Endodermal cell (in vitro differentiated cells): ENCODE measurements at regions not wholly inside any gene's neighbourhood (a gene's known extent, or its start where the extent isn't known, plus 50 kb on each side); places are given as distances from the start of the nearest gene placed in this dataset.

Source experiments
- DNase-seq: peaks from one replicate; pipeline ENCODE4 v3.0.0-alpha.2; 2017
- H3K27ac ChIP-seq: 2 replicates; pipeline ENCODE4 v1.5.1; 2013; ENCODE audit warnings: mild to moderate bottlenecking, low read depth, low read length, moderate library complexity
- H3K27me3 ChIP-seq: 2 replicates; pipeline ENCODE4 v1.6.1; 2013; ENCODE audit warnings: mild to moderate bottlenecking, low read length, moderate library complexity; ENCODE audit not compliant: insufficient read depth, control insufficient read depth, poor library complexity, severe bottlenecking
- H3K36me3 ChIP-seq: 2 replicates; pipeline ENCODE4 v1.7.0; 2013; ENCODE audit warnings: mild to moderate bottlenecking, low read length, moderate library complexity; ENCODE audit not compliant: control insufficient read depth, insufficient read depth
- H3K4me1 ChIP-seq: one replicate; pipeline ENCODE4 v1.7.0; 2013; ENCODE audit warnings: low read length; ENCODE audit not compliant: control insufficient read depth, insufficient read depth
- H3K4me3 ChIP-seq: 2 replicates; pipeline ENCODE4 v1.5.1; 2013; ENCODE audit warnings: mild to moderate bottlenecking, low read length, moderate library complexity
- H3K9ac ChIP-seq: 2 replicates; pipeline ENCODE4 v1.6.1; 2013; ENCODE audit warnings: mild to moderate bottlenecking, low read length, moderate library complexity; ENCODE audit not compliant: poor library complexity, severe bottlenecking; ENCODE audit errors: extremely low read depth
- H3K9me3 ChIP-seq: 2 replicates; pipeline ENCODE4 v1.6.1; 2013; ENCODE audit warnings: mild to moderate bottlenecking, low read length, moderate library complexity; ENCODE audit not compliant: control insufficient read depth
- H3K27ac Mint-ChIP-seq: 2 replicates; pipeline ENCODE4 v1.8.0; 2020; ENCODE audit warnings: mixed read lengths
- H3K27me3 Mint-ChIP-seq: 2 replicates; pipeline ENCODE4 v1.8.0; 2021; ENCODE audit warnings: mild to moderate bottlenecking, mixed read lengths; ENCODE audit not compliant: insufficient read depth
- H3K36me3 Mint-ChIP-seq: 2 replicates; pipeline ENCODE4 v1.8.0; 2020; ENCODE audit warnings: low read depth, mixed read lengths
- H3K4me1 Mint-ChIP-seq: 2 replicates; pipeline ENCODE4 v1.8.0; 2020; ENCODE audit warnings: mixed read lengths
- H3K4me3 Mint-ChIP-seq: 2 replicates; pipeline ENCODE4 v1.8.0; 2020; ENCODE audit warnings: mild to moderate bottlenecking, moderate library complexity, mixed read lengths
- H3K9me3 Mint-ChIP-seq: 2 replicates; pipeline ENCODE4 v1.8.0; 2020; ENCODE audit warnings: mild to moderate bottlenecking, mixed read lengths
- CTCF ChIP-seq: fragments of 200-600 bp; sonication (generic); conservative IDR thresholded peaks from 2 replicates; pipeline ENCODE4 v1.5.0; 2021; ENCODE audit warnings: antibody characterized with exemption, mild to moderate bottlenecking
- WGBS, 2 experiments: methylation state at CpG; one replicate each; pipeline versions ENCODE4 v1.1.5 to v1.1.7; 2013; ENCODE audit warnings: missing lambda C conversion rate in 2 of 2, mixed read lengths in 1 of 2; ENCODE audit not compliant: insufficient coverage in 1 of 2, insufficient read length in 1 of 2; 5-methylcytosine and 5-hydroxymethylcytosine counted together

- no peaks in the 10 kb centered on the region for H3K36me3 Mint-ChIP-seq
- H3K4me1 ChIP-seq = no peaks in the 10 kb centered on the region
- 91 to 93% methylated on average over 3 to 10 of the region's 10 CpGs for WGBS, 2 experiments
Observed at GRCh38 chr10:125547010-125547650, 135.8 kb downstream of the TEX36 start.

GRCh38 chr10:125543796-125544195, 139.2 kb downstream of the TEX36 start:
- H3K9me3 Mint-ChIP-seq = no peaks in the 10 kb centered on the region
- H3K27ac Mint-ChIP-seq = no peak overlapping the region
- no peaks in the 10 kb centered on the region for H3K9me3 ChIP-seq
- H3K4me1 ChIP-seq = no peaks in the 10 kb centered on the region
- no peaks in the 10 kb centered on the region for H3K36me3 Mint-ChIP-seq
- H3K36me3 ChIP-seq = no peaks in the 10 kb centered on the region
- H3K27ac ChIP-seq = no peak overlapping the region
- no peak for DNase-seq
- no peak for TF ChIP-seq CTCF
- peaks cover 5% of the 10 kb centered on the region for H3K4me1 Mint-ChIP-seq
- peaks cover 3% of the 10 kb centered on the region for H3K27me3 Mint-ChIP-seq
- H3K27me3 ChIP-seq = no peaks in the 10 kb centered on the region
- no peak overlapping the region for H3K9ac ChIP-seq
- H3K4me3 ChIP-seq = no peak overlapping the region
- H3K4me3 Mint-ChIP-seq = no peak overlapping the region
- WGBS, 2 experiments = 89 to 94% methylated on average over 10 of the region's 10 CpGs

More at GRCh38 chr10:125547010-125547650, 135.8 kb downstream of the TEX36 start:
- H3K27ac Mint-ChIP-seq = no peak overlapping the region
- H3K4me3 Mint-ChIP-seq = no peak overlapping the region
- no peaks in the 10 kb centered on the region for H3K27me3 ChIP-seq
- DNase-seq = no peak
- H3K4me1 Mint-ChIP-seq = peaks cover 5% of the 10 kb centered on the region
- no peaks in the 10 kb centered on the region for H3K9me3 Mint-ChIP-seq
- no peak overlapping the region for H3K27ac ChIP-seq
- H3K4me3 ChIP-seq = no peak overlapping the region
- H3K27me3 Mint-ChIP-seq = peaks cover 3% of the 10 kb centered on the region
- no peaks in the 10 kb centered on the region for H3K36me3 ChIP-seq
- H3K9me3 ChIP-seq = no peaks in the 10 kb centered on the region
- H3K9ac ChIP-seq = no peak overlapping the region
- peak; percentile 40 for TF ChIP-seq CTCF

GRCh38 chr10:125538947-125539731, 143.8 kb downstream of the TEX36 start:
- H3K36me3 Mint-ChIP-seq = no peaks in the 10 kb centered on the region
- no peak overlapping the region for H3K27ac Mint-ChIP-seq
- no peaks in the 10 kb centered on the region for H3K4me1 Mint-ChIP-seq
- Histone ChIP-seq H3K27ac (no peak overlapping the region), H3K4me1 (no peaks in the 10 kb centered on the region), H3K27me3 (no peaks in the 10 kb centered on the region), H3K4me3 (no peak overlapping the region), H3K9me3 (no peaks in the 10 kb centered on the region), H3K9ac (no peak overlapping the region), H3K36me3 (no peaks in the 10 kb centered on the region)
- peaks cover 3% of the 10 kb centered on the region for H3K27me3 Mint-ChIP-seq
- no peak for TF ChIP-seq CTCF
- H3K9me3 Mint-ChIP-seq = no peaks in the 10 kb centered on the region
- no peak overlapping the region for H3K4me3 Mint-ChIP-seq
- no peak for DNase-seq
- 81 to 90% methylated on average over 8 to 13 of the region's 13 CpGs for WGBS, 2 experiments
